HCT116 (cell line): ENCODE measurements at regions not wholly inside any gene's neighbourhood (a gene's known extent, or its start where the extent isn't known, plus 50 kb on each side); places are given as distances from the start of the nearest gene placed in this dataset.

Experiments used
- ATAC-seq: fragments of 200-7000 bp; cut with Tn5 transposase; 2 replicates; pipeline ENCODE4 v1.9.1; 2020; ENCODE audit warnings: mild to moderate bottlenecking, moderate library complexity
- BruUV-seq: library from RNA; stranded (reverse); fragments of 400-500 nt; replicated peaks from 2 replicates; lab custom pipeline; 2021; lab: Mats Ljungman, UMichigan
- CTCF ChIA-PET: fragments of 300-600 bp; sonication (Branson Sonifier 250); formaldehyde crosslinking; loops from one replicate; lab custom pipeline; 2021; ENCODE audit warnings: antibody characterized with exemption; lab: Charles Lee
- POLR2A ChIA-PET: fragments of 300-600, 350-600 bp; sonication (Branson Sonifier 250); formaldehyde crosslinking; loops from one replicate; lab custom pipeline; 2021; ENCODE audit warnings: antibody characterized with exemption; lab: Charles Lee
- RAD21 ChIA-PET, 2 experiments: fragments of 300-600 bp; sonication (Branson Sonifier 250); formaldehyde crosslinking; loops; one replicate each; lab custom pipeline; 2023; ENCODE audit warnings: low total read pairs in 2 of 2; ENCODE audit not compliant: uncharacterized antibody in 2 of 2, unreplicated experiment in 2 of 2, low non-redundant PET in 1 of 2; lab: Charles Lee
- DNase-seq: peaks from one replicate; pipeline ENCODE4 v3.0.0-alpha.2; 2010; ENCODE audit warnings: low read depth, low spot score
- H2AFZ ChIP-seq: fragments of 200-600 bp; shearing (Covaris generic), sonication (generic); 2 replicates; pipeline ENCODE4 v1.6.1; 2017; ENCODE audit warnings: low read depth, mixed run types, mixed read lengths, antibody characterized with exemption, low read length; ENCODE audit not compliant: poor library complexity, severe bottlenecking
- H3K27ac ChIP-seq: 2 replicates; pipeline ENCODE4 v1.5.1; 2012; ENCODE audit warnings: low read depth, low read length
- H3K27me3 ChIP-seq: fragments of 200-600 bp; sonication (generic); 2 replicates; pipeline ENCODE4 v1.6.1; 2016; ENCODE audit warnings: mixed run types, low read length, mixed read lengths; ENCODE audit not compliant: insufficient read depth
- H3K36me3 ChIP-seq, 2 experiments: fragments of 200-500 bp in 1 of 2; fragments of 200-600 bp in 1 of 2; sonication (Bioruptor generic) in 1 of 2; sonication (generic) in 1 of 2; 2 replicates each; pipeline versions ENCODE4 v1.5.1 to v1.6.1; 2014 to 2016; ENCODE audit warnings: low read length in 2 of 2, inconsistent platforms in 1 of 2, mixed read lengths in 1 of 2, mixed run types in 1 of 2; ENCODE audit not compliant: insufficient read depth in 2 of 2, control insufficient read depth in 1 of 2
- H3K4me1 ChIP-seq, 2 experiments: fragments of 200-600 bp in 1 of 2; sonication (generic) in 1 of 2; 2 replicates each; pipeline versions ENCODE4 v1.5.1 to v1.6.1; 2012 to 2017; ENCODE audit warnings: low read length in 2 of 2, inconsistent platforms in 1 of 2, mild to moderate bottlenecking in 1 of 2, mixed read lengths in 1 of 2, mixed run types in 1 of 2, moderate library complexity in 1 of 2; ENCODE audit not compliant: insufficient read depth in 2 of 2, control insufficient read depth in 1 of 2
- H3K4me2 ChIP-seq: fragments of 200-600 bp; sonication (generic); 2 replicates; pipeline ENCODE4 v1.6.1; 2017; ENCODE audit warnings: mixed run types, low read length, mixed read lengths
- H3K4me3 ChIP-seq, 2 experiments: fragments of 200-600 bp in 1 of 2; sonication (generic) in 1 of 2; replicated peaks in 1 of 2; 2 replicates each; pipeline ENCODE4 v1.5.1; 2011 to 2016; ENCODE audit warnings: low read length in 2 of 2, control low read depth in 1 of 2, low read depth in 1 of 2, mild to moderate bottlenecking in 1 of 2, mixed read lengths in 1 of 2, mixed run types in 1 of 2
- H3K79me2 ChIP-seq: fragments of 200-600 bp; sonication (generic); 2 replicates; pipeline ENCODE4 v1.6.1; 2017; ENCODE audit warnings: mild to moderate bottlenecking, mixed run types, low read length, moderate library complexity, mixed read lengths; ENCODE audit not compliant: insufficient read depth
- H3K9ac ChIP-seq: fragments of 200-600 bp; sonication (generic); 2 replicates; pipeline ENCODE4 v1.6.1; 2016; ENCODE audit warnings: low read length, mixed read lengths
- H3K9me2 ChIP-seq: fragments of 200-600 bp; sonication (generic), shearing (Covaris generic); 2 replicates; pipeline ENCODE4 v1.6.1; 2017; ENCODE audit warnings: mixed run types, mild to moderate bottlenecking, moderate library complexity; ENCODE audit not compliant: insufficient read depth
- H3K9me3 ChIP-seq, 2 experiments: fragments of 200-500 bp in 1 of 2; fragments of 200-600 bp in 1 of 2; sonication (Bioruptor generic) in 1 of 2; sonication (generic) in 1 of 2; 2 replicates each; pipeline ENCODE4 v1.6.1; 2014 to 2017; ENCODE audit warnings: low read length in 2 of 2, mixed read lengths in 2 of 2, inconsistent platforms in 1 of 2, low read depth in 1 of 2, mild to moderate bottlenecking in 1 of 2, mixed run types in 1 of 2, moderate library complexity in 1 of 2; ENCODE audit not compliant: control insufficient read depth in 1 of 2, insufficient read depth in 1 of 2
- H4K20me1 ChIP-seq: fragments of 200-600 bp; sonication (generic), shearing (Covaris generic); 2 replicates; pipeline ENCODE4 v1.6.1; 2017; ENCODE audit warnings: mixed run types, mild to moderate bottlenecking, moderate library complexity; ENCODE audit not compliant: insufficient read depth
- POLR2A ChIP-seq: IDR thresholded peaks from 2 replicates; pipeline ENCODE4 v1.7.0; 2011; ENCODE audit warnings: borderline replicate concordance; ENCODE audit not compliant: insufficient read depth, insufficient read length; ENCODE audit errors: extremely low read depth
- POLR2AphosphoS5 ChIP-seq: IDR thresholded peaks from 2 replicates; pipeline ENCODE4 v1.6.1; 2011; ENCODE audit warnings: mild to moderate bottlenecking, low read depth, low read length, moderate library complexity
- SIN3A ChIP-seq: IDR thresholded peaks from 2 replicates; pipeline ENCODE4 v1.6.1; 2012; ENCODE audit warnings: low read depth
- SP1 ChIP-seq: IDR thresholded peaks from 2 replicates; pipeline ENCODE4 v1.6.1; 2012; ENCODE audit warnings: low read depth
- intact Hi-C: fragments of 100-400 bp; cut with micrococcal nuclease; formaldehyde crosslinking; loops from 2 replicates; pipeline ENCODE4 v1.10.0; 2022

GRCh38 chr20:59094576-59094975 is 52.0 kb upstream of the PRELID3B start:
- H3K4me2 ChIP-seq: peak overlapping the region; percentile 40
- H4K20me1 ChIP-seq: no peaks in the 10 kb centered on the region
- H3K27ac ChIP-seq: no peak overlapping the region
- RAD21 ChIA-PET: interaction anchor here in 1 of 2 experiments (0.9 kb wide), 1 partner anchor 11 kb away, joined by 3 read pairs; no protein-coding TSS in a partner anchor
- no peaks in the 10 kb centered on the region for H3K9me3 ChIP-seq
- TF ChIP-seq SIN3A (no peak), SP1 (no peak), POLR2AphosphoS5 (no peak), POLR2A (no peak)
- peaks cover 27% of the 10 kb centered on the region; the same call in 1 of the 2 replicates for H3K27me3 ChIP-seq
- H3K4me3 ChIP-seq: peak overlapping the region; percentile 36 to 38
- no peaks in the 10 kb centered on the region for H3K9me2 ChIP-seq
- no peaks in the 10 kb centered on the region for H3K79me2 ChIP-seq
- BruUV-seq: no TSS peak
- H3K4me1 ChIP-seq: no peaks in the 10 kb centered on the region
- no peaks in the 10 kb centered on the region for H3K36me3 ChIP-seq
- H3K9ac ChIP-seq: no peak overlapping the region
- POLR2A ChIA-PET: interaction anchor here (0.7 to 1.0 kb wide), 2 partner anchors 205 to 1618 kb away, joined by 3 to 4 read pairs; no protein-coding TSS in a partner anchor
- intact Hi-C loops: no loop called here
- ATAC-seq (peak; percentile 87), DNase-seq (no peak)
- no peak overlapping the region for H2AFZ ChIP-seq
- CTCF ChIA-PET: no interaction called here
